ENCODE measurements at regions not wholly inside any gene's neighbourhood (a gene's known extent, or its start where the extent isn't known, plus 50 kb on each side); places are given as distances from the start of the nearest gene placed in this dataset.
"Not testable (repeated sequence)": the region's sequence is repeated elsewhere in the genome, so short reads cannot be mapped to it uniquely, and the experiment has no call there.

- no peak for ATAC-seq
- DNase-seq = no peak
- no peaks in the 10 kb centered on the region for H3K9me3 ChIP-seq
- H3K36me3 ChIP-seq = no peaks in the 10 kb centered on the region
- WGBS, 2 donors = 80 to 89% methylated on average over 4 of the region's 4 CpGs
- H3K4me1 ChIP-seq = no peaks in the 10 kb centered on the region
- no peak overlapping the region for H3K4me3 ChIP-seq
- TF ChIP-seq CTCF (IDR thresholded peaks at IDR 0.05) = no peak
- H3K27me3 ChIP-seq = peaks cover 0 to 19% (median 0%) of the 10 kb centered on the region in 7 donors
- H3K27ac ChIP-seq = no peak overlapping the region
- intact Hi-C loops (cut with DNase I) = no loop called here
Measured at GRCh38 chrX:130467936-130468335, 66.1 kb downstream of the RBMX2 start.

GRCh38 chrX:130468395-130468923 lies 66.7 kb downstream of the RBMX2 start:
- H3K27ac ChIP-seq = no peak overlapping the region
- H3K27me3 ChIP-seq = peaks cover 0 to 19% (median 0%) of the 10 kb centered on the region in 7 donors
- no peak for TF ChIP-seq CTCF (IDR thresholded peaks at IDR 0.05)
- WGBS, 2 donors = 55 to 56% methylated on average over 3 of the region's 3 CpGs
- H3K4me3 ChIP-seq = no peak overlapping the region
- ATAC-seq (no peak), DNase-seq (no peak)
- H3K9me3 ChIP-seq = no peaks in the 10 kb centered on the region
- H3K36me3 ChIP-seq = no peaks in the 10 kb centered on the region
- H3K4me1 ChIP-seq = no peaks in the 10 kb centered on the region
- intact Hi-C loops (cut with DNase I) = no loop called here

- no peaks in the 10 kb centered on the region for H3K9me3 ChIP-seq
- H3K27ac ChIP-seq = no peak overlapping the region
- no peaks in the 10 kb centered on the region for H3K36me3 ChIP-seq
- H3K27me3 ChIP-seq = peaks cover 0 to 8% (median 0%) of the 10 kb centered on the region in 7 donors
- 72% methylated on average over 2 of the region's 2 CpGs for WGBS, 2 donors
- no peaks in the 10 kb centered on the region for H3K4me1 ChIP-seq
- DNase-seq (no peak), ATAC-seq (no peak)
- H3K4me3 ChIP-seq = no peak overlapping the region
- intact Hi-C loops (cut with DNase I) = no loop called here
- no peak for TF ChIP-seq CTCF (IDR thresholded peaks at IDR 0.05)
Measured at GRCh38 chrX:130482871-130483270, 81.1 kb downstream of the RBMX2 start.

- Histone ChIP-seq H3K4me1 (no peaks in the 10 kb centered on the region), H3K27ac (no peak overlapping the region), H3K4me3 (no peak overlapping the region), H3K36me3 (no peaks in the 10 kb centered on the region), H3K27me3 (peaks cover 0 to 8% (median 0%) of the 10 kb centered on the region in 7 donors), H3K9me3 (no peaks in the 10 kb centered on the region)
- DNase-seq (no peak), ATAC-seq (no peak)
- 60 to 70% methylated on average over 1 of the region's 1 CpG for WGBS, 2 donors
- TF ChIP-seq CTCF (IDR thresholded peaks at IDR 0.05) = no peak
- intact Hi-C loops (cut with DNase I) = no loop called here
Measured at GRCh38 chrX:130485870-130486269, 84.1 kb downstream of the RBMX2 start.

- intact Hi-C loops (cut with DNase I); H3K4me1 ChIP-seq; ATAC-seq; DNase-seq; H3K36me3 ChIP-seq; H3K27ac ChIP-seq; H3K4me3 ChIP-seq; H3K9me3 ChIP-seq: not testable (repeated sequence)
- WGBS, 2 donors = 94% methylated on average over 10 of the region's 10 CpGs
- H3K27me3 ChIP-seq = peaks cover 0 to 12% (median 0%) of the 10 kb centered on the region in 7 donors
Measured at GRCh38 chrX:130495502-130495901, 93.7 kb downstream of the RBMX2 start.

All from heart right ventricle (tissue), 16 donors.